Esophagus squamous epithelium (tissue), 5 donors: ENCODE measurements at regions not wholly inside any gene's neighbourhood (a gene's known extent, or its start where the extent isn't known, plus 50 kb on each side); places are given as distances from the start of the nearest gene placed in this dataset.

ENCODE experiments used
- DNase-seq: peaks from one replicate; lab custom pipeline; 2025; lab: John Stamatoyannopoulos, UW
- H3K27ac ChIP-seq, 4 donors: fragments of 200-600 bp; sonication (generic); one replicate each; pipeline ENCODE4 v1.5.1; 2016 to 2019; ENCODE audit warnings: mild to moderate bottlenecking in 1 of 4
- H3K27me3 ChIP-seq, 4 donors: fragments of 200-600 bp; sonication (generic); 1 replicate in 3 of 4; 2 replicates in 1 of 4; pipeline versions ENCODE4 v1.5.1 to v1.6.0; 2017 to 2021; ENCODE audit warnings: antibody characterized with exemption in 1 of 4
- H3K36me3 ChIP-seq, 3 donors: fragments of 200-600 bp; sonication (generic); one replicate each; pipeline ENCODE4 v1.5.1; 2016 to 2019
- H3K4me1 ChIP-seq, 3 donors: fragments of 200-600 bp; sonication (generic); one replicate each; pipeline ENCODE4 v1.5.1; 2017 to 2019
- H3K4me3 ChIP-seq, 4 donors: fragments of 200-600 bp; sonication (generic); 1 replicate in 3 of 4; 2 replicates in 1 of 4; pipeline ENCODE4 v1.5.1; 2016 to 2019; ENCODE audit warnings: mild to moderate bottlenecking in 2 of 4, moderate library complexity in 1 of 4
- H3K9me3 ChIP-seq, 3 donors: fragments of 200-600 bp; sonication (generic); one replicate each; pipeline ENCODE4 v1.5.1; 2016 to 2019
- CTCF ChIP-seq, 6 experiments: fragments of 450-650 bp in 4 of 6; fragments of 200-600 bp in 2 of 6; sonication (generic) in 2 of 6; IDR thresholded peaks; one replicate each; pipeline ENCODE4 v1.5.1; 2016 to 2019; ENCODE audit warnings: antibody characterized with exemption in 6 of 6, mild to moderate bottlenecking in 4 of 6, moderate library complexity in 4 of 6
- POLR2A ChIP-seq, 4 donors: fragments of 450-650 bp; IDR thresholded peaks; one replicate each; pipeline ENCODE4 v1.6.1; 2017; ENCODE audit warnings: antibody characterized with exemption in 4 of 4, mild to moderate bottlenecking in 4 of 4, moderate library complexity in 3 of 4
- WGBS, 2 donors: methylation state at CpG; one replicate each; pipeline ENCODE4 v1.1.5; 2018; 5-methylcytosine and 5-hydroxymethylcytosine counted together
- intact Hi-C: fragments of 100-400 bp; cut with DNase I; formaldehyde crosslinking; loops from one replicate; pipeline ENCODE4 v1.15.0; 2022
- donor health status: DM: yes; HTN: yes; CAD: no.

GRCh38 chr20:61121661-61122060, 130.4 kb upstream of the CDH4 start:
- Histone ChIP-seq H3K9me3 (no peaks in the 10 kb centered on the region), H3K4me3 (no peak overlapping the region), H3K4me1 (no peaks in the 10 kb centered on the region), H3K36me3 (no peaks in the 10 kb centered on the region), H3K27ac (no peak overlapping the region), H3K27me3 (no peaks in the 10 kb centered on the region)
- DNase-seq = no peak
- TF ChIP-seq CTCF (IDR thresholded peaks at IDR 0.05) (no peak), POLR2A (IDR thresholded peaks at IDR 0.05) (no peak)
- 76 to 82% methylated on average over 7 to 8 of the region's 8 CpGs for WGBS, 2 donors
- intact Hi-C loops = no loop called here

GRCh38 chr20:61123286-61123685, 128.8 kb upstream of the CDH4 start:
- Histone ChIP-seq H3K27me3 (no peaks in the 10 kb centered on the region), H3K9me3 (no peaks in the 10 kb centered on the region), H3K4me3 (no peak overlapping the region), H3K36me3 (no peaks in the 10 kb centered on the region), H3K27ac (no peak overlapping the region), H3K4me1 (no peaks in the 10 kb centered on the region)
- no peak for DNase-seq
- intact Hi-C loops = no loop called here
- TF ChIP-seq POLR2A (IDR thresholded peaks at IDR 0.05) = no peak
- TF ChIP-seq CTCF (IDR thresholded peaks at IDR 0.05) = no peak
- 63 to 65% methylated on average over 2 to 3 of the region's 7 CpGs for whole genome bisulfite sequencing, 2 donors

GRCh38 chr20:61123751-61124368, 128.2 kb upstream of the CDH4 start:
- no peak overlapping the region for H3K4me3 ChIP-seq
- intact Hi-C loops = no loop called here
- no peaks in the 10 kb centered on the region for H3K36me3 ChIP-seq
- DNase-seq = no peak
- TF ChIP-seq POLR2A (IDR thresholded peaks at IDR 0.05) = no peak
- TF ChIP-seq CTCF (IDR thresholded peaks at IDR 0.05) = no peak
- no peaks in the 10 kb centered on the region for H3K9me3 ChIP-seq
- H3K4me1 ChIP-seq = no peaks in the 10 kb centered on the region
- no peak overlapping the region for H3K27ac ChIP-seq
- 75% methylated on average over 7 of the region's 16 CpGs for WGBS, 2 donors
- no peaks in the 10 kb centered on the region for H3K27me3 ChIP-seq

- intact Hi-C loops = no loop called here
These were observed 127.0 kb upstream of the CDH4 start for GRCh38 chr20:61125076-61125475.

More at GRCh38 chr20:61125076-61125475, 127.0 kb upstream of the CDH4 start:
- H3K27me3 ChIP-seq = no peaks in the 10 kb centered on the region
- WGBS, 2 donors = 89 to 95% methylated on average over 3 to 9 of the region's 9 CpGs
- no peak overlapping the region for H3K27ac ChIP-seq
- no peak for TF ChIP-seq POLR2A (IDR thresholded peaks at IDR 0.05)
- TF ChIP-seq CTCF (IDR thresholded peaks at IDR 0.05) = no peak
- no peaks in the 10 kb centered on the region for H3K36me3 ChIP-seq
- H3K9me3 ChIP-seq = no peaks in the 10 kb centered on the region
- H3K4me3 ChIP-seq = no peak overlapping the region
- DNase-seq = no peak
- H3K4me1 ChIP-seq = no peaks in the 10 kb centered on the region
